Activated CD4-positive, alpha-beta T cell treated with anti-CD3 and anti-CD28 coated beads, Interleukin-2, Interleukin-4, amounts not matched to agents 100 ng/mL and 50 ng/mL, durations not matched to agents 16 hours and 8 hours (primary cell): ENCODE measurements at regions not wholly inside any gene's neighbourhood (a gene's known extent, or its start where the extent isn't known, plus 50 kb on each side); places are given as distances from the start of the nearest gene placed in this dataset.

Experiments used
- DNase-seq: peaks from one replicate; pipeline ENCODE4 v3.0.0-alpha.2; 2020; ENCODE audit warnings: low spot score

DNA sequence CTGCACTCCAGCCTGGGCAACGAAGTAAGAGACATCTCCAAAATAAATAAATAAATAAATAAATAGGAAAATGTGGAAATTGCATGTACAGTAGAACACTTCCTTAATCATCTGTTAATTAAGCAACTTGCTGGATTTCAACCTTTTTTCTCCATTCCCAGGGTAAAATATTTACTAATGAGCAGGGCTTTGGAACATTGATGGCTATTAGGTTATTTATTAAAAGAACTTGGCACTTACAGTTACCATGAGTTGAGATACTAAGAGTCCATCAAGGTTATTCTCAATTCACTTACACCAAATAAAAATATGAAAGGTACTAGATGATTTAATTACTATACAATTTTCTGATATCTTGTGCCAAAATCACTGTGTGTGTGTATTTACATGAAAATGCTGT lies 607.1 kb downstream of the PCDH18 start:
- no peak for DNase-seq

DNA sequence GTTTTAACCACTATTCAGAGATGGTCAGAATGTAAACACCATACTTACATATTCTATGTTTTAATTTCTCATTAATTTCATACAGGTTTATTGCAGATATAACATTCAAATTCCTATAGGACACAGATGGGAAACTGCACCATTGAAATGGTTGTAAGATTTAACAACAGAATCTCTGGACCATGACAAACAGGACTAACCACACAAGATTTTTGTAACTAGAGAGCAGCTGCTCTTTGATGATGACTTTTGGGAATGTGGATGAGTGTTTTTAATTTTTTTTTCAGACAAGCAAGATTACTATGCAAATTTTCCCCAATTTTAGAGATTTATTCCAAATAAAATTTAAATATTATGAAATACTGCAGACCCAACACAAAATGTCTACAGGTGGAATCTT lies 610.2 kb downstream of the PCDH18 start:
- no peak for DNase-seq

GRCh38 chr4:136920092-136920881 lies 612.0 kb downstream of the PCDH18 start:
- no peak for DNase-seq

DNA sequence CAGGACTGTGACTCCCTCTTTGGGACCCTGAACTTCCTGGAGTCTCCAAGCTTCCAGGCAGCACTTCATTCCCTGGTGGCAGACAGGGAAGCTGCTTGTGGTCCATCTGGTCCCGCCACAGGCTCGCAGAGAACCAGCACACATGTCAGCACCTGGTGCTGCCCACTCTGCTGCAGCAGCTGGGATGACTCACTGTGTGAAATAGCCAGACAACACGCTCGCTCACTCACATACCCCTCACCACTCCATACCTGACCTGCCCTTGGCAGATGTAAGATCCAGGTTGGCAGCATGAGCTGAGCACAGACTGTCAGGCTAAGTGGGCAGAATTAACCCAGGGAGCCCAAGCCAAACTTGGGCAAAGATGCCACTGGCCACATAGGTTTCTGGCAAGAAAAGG lies 613.5 kb downstream of the PCDH18 start:
- DNase-seq = no peak

GRCh38 chr4:136917312-136918110 lies 614.8 kb downstream of the PCDH18 start:
- DNase-seq = no peak

GRCh38 chr4:136909626-136910025 lies 622.7 kb downstream of the PCDH18 start:
- DNase-seq = no peak

DNA sequence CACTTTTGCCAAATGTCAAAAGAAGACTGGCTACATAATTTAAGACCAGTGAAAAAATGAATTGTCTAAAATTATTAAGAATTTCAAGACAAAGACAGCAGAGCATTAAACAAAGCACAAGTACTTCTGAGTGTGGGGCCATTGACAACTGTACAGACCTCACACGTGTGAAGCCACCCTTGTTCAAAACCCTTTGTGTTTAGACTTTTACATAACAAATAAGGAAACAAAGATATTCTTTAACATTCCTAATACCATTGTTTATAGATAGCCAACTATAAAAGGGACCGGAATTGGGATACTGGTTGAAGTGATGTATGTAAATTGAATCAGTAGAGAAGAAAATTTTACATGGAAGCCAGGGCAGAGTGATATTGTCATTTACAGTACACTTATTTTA lies 624.2 kb downstream of the PCDH18 start:
- no peak for DNase-seq

DNA sequence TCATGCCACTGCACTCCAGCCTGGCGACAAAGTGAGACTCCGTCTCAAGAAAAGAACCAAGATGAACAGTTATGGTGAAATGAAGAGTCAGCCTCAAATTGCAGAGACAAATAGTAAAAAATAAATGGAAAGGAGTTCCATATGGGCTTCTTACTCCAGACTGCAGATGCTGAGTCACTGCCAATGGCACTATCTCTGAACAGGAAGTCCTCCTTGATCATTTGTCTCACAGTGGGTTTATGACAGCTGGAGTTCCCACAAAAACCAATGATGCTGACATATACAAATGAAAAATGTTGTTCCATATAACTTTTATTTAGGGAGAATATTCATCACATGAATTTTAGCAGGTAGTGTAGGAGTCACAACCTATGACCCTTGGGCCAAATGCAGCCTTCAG lies 631.6 kb downstream of the PCDH18 start:
- DNase-seq = no peak

DNA sequence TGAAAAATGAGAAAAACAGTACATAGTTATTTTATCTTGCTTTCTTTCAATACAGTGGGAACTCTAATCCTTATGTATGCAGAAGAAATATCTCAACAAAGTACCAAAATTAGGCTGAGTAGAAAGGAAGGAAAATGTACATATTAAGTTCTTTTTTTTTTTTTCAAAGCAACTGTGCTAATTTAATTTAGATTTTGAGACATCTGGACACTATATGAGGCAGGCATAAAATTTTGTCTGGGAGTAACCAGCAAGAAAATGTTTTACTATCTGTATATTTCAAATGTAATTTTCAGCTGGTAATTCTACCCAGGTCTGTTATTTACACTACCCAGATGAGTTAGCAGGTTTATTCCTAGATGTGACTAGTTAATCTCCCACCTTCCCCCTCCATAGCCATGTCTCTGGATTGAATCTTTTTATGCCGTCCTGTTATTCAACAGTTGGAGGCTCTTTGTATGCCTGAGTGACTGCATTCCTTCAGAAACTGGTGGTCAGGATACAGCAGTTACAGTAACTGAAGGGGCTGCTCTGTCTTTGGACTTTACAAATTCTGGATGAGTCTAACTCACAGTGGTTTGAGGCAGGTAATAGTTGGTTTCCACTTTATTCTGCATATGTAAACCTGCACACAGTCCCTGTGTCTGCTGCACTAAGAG lies 633.6 kb downstream of the PCDH18 start:
- no peak for DNase-seq

DNA sequence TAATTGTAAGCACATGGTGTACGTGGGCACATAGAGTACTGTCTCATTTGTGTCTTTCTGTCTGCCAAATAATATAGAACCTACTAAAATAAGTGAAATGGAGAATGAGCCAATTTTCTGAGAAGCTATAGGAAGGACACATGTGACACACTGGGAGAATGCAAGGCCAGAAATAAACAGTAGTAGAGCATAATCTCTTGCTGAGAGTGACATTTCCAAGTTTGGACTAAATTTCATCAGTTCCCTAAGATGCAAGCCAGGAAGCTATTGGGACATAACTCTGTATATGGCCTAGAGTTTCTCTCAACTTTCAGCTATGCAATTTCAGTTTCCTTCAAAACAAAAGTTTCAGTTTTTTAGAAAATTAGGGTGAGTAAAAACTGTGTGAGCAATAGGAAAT lies 638.7 kb downstream of the PCDH18 start:
- DNase-seq = no peak

- DNase-seq = no peak
These were observed 650.6 kb downstream of the PCDH18 start for GRCh38 chr4:136881666-136882065.

DNA sequence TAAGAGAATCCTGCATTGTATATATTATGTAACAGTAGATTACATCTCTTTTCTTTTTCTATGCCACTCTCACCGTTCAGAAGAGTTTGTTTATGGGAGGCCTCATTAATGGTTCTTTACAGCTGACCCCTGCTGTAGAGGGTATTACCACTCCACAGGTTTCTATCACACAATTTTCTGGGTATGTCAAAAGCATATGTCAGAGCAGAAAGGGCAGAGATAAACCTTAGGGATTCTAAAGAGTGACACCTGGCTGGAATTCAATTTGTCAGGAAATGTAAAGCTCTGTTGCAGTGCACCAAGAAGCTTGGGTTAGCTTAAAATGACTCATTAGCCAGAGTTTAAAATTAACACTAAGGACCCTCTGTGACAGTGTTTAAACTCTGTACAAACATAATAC lies 658.7 kb downstream of the PCDH18 start:
- DNase-seq = no peak

DNA sequence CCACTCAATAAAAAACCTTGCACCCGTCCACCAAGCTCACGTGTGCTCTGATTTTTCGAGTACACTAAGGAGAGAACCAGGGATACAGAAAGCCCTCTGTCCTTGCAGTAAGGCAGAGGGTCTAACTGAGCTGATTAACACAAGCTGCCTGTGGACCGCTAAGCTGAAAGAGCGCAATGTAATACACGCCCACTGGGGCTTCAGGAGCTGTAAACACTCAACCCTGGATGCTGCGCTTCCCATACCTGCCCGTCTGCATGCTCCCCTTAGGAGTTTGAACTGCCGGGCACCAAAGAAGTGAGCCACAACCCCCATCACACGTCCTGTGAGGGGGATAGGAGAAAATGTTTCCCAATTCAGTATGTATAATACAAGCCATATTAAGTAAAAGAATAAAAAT lies 664.8 kb downstream of the PCDH18 start:
- DNase-seq = no peak

- no peak for DNase-seq
These were observed 666.8 kb downstream of the PCDH18 start for GRCh38 chr4:136865526-136865925.

DNA sequence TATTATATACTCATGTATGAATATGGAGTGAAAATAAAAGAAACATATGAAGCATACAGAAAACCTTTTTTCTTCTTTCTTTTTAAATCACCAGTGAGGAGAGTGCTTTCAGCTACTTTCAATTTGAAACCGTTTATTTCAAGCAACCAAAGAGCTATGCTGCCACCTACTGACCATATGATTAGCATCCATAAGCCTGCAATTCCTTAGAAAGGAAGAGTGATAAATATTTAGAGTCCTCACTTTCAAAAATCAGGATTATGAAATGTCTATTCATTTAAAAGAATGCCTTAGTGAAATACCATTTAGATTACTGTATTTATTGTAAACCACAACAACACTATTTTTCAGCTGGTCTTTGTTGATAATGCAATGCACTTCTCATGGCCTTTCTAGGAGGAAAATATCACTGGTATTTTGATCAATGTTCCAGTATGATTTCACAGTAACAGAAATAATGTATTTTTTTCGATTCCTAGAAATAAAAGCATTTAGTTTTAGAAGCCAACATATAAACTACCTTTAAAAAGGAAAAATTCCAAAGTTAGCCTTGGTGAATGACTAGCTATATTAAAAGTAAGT lies 667.6 kb downstream of the PCDH18 start:
- DNase-seq = peak; percentile 40

DNA sequence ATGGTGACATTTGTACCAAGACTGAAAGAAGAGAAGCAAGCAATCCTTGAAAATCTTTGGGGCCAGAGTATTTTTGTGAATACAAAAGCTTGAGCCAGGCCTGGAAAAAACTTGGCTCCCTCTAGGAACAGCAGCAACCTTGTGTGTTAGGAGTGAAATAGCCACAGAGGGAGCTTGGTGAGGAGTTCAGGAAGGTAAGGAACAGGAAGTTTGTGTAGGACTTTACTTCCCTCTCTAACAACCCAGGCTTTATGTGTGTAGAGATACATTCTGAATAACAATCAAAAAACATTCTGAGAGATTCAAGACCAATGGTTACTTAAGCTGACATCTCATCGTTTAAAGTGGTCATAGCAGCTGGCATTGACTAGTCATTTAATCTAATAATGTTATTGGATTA lies 668.5 kb downstream of the PCDH18 start:
- no peak for DNase-seq

GRCh38 chr4:136862653-136863052 lies 669.6 kb downstream of the PCDH18 start:
- no peak for DNase-seq

GRCh38 chr4:136861091-136861490 lies 671.2 kb downstream of the PCDH18 start:
- no peak for DNase-seq

DNA sequence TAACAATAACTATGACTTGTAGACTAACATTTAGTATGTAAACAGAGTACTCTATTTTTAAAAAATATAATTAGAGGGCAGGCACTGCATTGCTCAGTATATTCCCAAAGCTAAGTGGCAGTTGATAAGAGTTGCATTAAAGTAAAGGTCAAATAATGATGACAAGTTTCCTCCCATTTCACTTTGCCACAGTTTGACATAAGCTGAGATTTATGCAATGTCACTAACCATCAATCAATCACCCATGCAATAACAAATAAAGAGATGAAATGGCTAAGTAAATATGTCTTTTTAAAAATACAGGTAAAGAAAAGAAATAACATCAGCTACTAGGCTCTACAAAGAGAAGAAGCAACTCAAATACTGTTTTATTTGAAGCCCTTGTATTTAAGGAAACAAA lies 673.4 kb downstream of the PCDH18 start:
- DNase-seq = no peak

DNA sequence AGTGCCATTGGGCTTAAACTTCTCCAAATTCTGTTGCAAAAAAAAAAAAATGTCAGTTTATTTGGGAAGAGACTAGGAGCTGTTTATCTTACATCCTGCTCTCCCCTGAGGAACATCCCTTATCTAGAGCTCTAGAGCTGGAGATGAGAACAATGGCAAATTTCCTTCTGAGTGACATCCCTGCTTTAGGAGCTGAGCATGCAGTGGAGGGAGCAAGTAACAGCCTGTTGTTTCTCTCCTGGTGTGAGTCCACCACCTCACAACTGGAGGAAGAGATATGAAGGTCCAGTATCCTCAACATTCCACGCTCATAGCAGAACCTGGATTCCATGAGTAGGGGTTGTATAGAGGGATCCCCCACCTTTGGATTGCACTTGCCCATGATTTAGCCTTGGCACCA lies 676.4 kb downstream of the PCDH18 start:
- DNase-seq = no peak

DNA sequence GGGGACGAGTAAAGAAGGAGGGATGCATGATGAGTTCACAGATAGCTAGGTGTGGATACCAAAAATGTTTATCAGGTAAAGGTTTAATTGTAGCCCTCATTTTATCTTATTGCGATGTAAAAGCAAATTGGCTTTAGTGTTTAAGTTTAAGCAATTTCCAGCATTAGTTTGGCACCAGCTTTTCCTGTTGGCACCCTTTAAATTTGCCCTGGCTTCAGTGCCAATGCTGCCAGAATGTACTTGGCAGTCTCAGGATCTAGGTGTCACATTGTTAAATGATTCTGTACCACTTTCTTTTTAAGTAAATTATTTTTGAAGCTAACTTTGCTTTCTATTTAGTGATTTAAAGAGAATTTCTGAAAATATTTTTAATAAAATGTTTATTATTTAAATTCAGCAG lies 681.8 kb downstream of the PCDH18 start:
- no peak for DNase-seq

GRCh38 chr4:136847881-136848621 lies 684.2 kb downstream of the PCDH18 start:
- no peak for DNase-seq
